Putamen (tissue), 1 donor: ENCODE measurements at regions not wholly inside any gene's neighbourhood (a gene's known extent, or its start where the extent isn't known, plus 50 kb on each side); places are given as distances from the start of the nearest gene placed in this dataset.
"Not testable (repeated sequence)": the region's sequence is repeated elsewhere in the genome, so short reads cannot be mapped to it uniquely, and the experiment has no call there.

Experiments
- DNase-seq: peaks from one replicate; pipeline ENCODE4 v3.0.0-alpha.2; 2016; ENCODE audit warnings: low spot score

DNA sequence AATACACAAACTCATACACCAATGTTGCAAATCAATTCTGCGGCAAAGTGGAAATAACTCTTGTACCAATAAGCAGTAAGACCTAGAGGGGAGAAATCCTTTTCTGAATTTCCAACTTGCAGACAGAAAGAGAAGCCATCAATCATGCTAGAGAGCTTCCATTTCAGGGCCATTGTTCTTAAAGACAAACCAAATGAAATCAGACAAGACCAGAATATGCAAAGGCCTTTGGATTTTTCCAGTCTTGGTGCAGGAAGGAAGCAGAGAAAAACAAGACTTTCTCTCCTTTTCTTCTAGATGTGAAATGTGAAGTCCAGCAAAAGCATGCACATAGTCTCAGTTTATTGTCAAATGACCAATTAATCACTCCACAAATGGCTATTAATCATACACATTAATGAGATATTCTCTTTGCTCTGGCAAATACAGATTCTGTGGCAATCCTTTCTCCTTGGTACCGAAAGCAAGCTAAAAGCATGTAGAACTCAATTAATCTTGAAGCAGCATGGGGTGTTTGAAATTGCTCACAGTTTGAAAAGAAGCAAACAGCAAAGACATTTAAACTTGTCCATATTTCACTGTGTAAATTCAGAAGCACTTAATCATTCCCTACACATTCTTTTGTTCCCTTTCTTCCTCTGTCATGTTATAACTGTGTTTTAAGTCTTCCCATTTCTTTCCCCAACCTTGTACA, 466.1 kb downstream of the GPAT3 start:
- DNase-seq = no peak

- DNase-seq = no peak
These were observed 460.3 kb downstream of the GPAT3 start for GRCh38 chr4:83996254-83996653.

- DNase-seq = no peak
These were observed 457.9 kb downstream of the GPAT3 start for GRCh38 chr4:83993774-83994173.

DNA sequence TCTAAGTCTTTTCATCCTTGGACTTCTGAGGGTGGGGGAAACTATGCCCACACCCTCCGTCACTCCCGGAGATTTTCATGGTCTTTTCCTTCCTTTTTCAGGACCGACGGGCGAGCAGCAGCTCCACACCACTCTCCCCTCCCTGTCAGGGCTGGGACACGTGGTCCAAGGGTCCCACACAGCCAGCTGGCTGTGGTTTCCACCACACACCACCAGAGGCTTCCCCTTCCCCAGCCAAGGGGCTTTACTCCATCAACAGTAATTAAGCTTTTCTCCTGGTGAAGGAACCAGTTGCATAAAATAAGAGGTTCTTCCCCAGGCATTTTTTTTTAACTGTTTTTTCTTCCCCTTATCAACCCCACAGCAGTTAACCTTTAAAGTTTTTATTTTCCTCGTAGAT, 453.9 kb downstream of the GPAT3 start:
- DNase-seq = no peak

GRCh38 chr4:83981156-83981555, 445.2 kb downstream of the GPAT3 start:
- DNase-seq = no peak

DNA sequence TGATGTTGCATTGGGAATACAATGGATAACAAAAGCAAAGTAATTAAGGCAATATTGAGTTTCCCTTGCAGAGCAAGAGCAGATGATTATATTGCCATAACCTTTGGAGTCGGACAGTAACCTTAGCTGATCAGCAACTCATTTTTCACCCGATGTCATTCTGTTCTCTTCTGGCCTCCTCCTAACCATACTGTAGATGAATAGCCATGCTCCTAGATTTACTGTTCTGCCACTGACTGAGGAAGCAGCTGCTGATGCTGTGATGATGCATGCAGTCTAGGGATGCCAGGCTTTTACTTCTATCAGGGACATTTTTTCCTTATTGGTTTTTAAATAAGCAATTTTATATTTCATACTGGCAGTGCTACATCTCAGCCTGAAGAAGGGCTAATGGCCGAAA, 443.9 kb downstream of the GPAT3 start:
- DNase-seq = no peak

- DNase-seq = no peak
These were observed 438.3 kb downstream of the GPAT3 start for GRCh38 chr4:83974111-83974780.

DNA sequence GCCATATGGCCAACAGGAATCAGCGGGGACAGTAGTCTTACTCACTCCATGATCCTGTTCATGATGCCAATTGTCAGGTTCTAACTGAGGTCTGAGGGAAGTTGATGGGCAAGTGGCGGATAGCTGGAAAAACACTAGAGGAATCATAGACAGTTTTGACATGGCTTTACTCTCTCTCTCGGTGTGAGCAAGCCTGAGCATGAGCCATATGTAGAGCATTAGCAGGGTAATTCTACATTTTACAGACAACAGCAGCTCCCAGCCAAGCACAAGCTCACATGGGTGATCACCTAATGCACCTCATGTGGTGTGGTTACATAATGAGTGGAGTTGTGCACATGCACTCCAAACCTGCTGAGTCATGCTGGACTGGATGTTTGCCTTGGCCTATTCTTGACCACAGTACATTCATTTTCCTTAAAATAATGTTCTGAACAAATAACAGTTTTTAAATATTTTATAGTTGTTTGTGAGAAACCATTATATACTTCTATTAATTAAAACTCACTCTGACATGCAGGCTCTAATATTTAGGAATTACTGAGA, 429.2 kb downstream of the GPAT3 start:
- DNase-seq = no peak

DNA sequence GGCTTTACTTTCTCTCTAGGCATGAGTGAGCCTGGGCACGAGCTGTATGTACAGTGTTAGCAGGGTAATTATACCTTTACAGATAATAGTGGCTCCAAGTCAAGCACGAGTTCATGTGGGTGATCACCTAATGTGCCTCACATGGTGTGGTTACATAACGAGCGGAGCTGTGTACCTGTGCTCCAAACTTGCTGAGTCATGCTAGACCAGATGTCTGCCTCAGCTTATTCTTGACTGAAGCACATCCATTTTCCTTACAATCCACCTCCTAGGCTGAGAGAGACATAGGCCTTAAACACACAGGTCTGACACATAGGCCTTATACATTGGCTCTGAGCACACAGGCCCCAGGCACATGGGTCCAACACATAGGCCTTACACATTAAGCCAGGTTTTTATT, 426.6 kb downstream of the GPAT3 start:
- no peak for DNase-seq

- DNase-seq = no peak
These were observed 425.7 kb downstream of the GPAT3 start for GRCh38 chr4:83961575-83961974.

GRCh38 chr4:83959160-83959559, 423.3 kb downstream of the GPAT3 start:
- no peak for DNase-seq

DNA sequence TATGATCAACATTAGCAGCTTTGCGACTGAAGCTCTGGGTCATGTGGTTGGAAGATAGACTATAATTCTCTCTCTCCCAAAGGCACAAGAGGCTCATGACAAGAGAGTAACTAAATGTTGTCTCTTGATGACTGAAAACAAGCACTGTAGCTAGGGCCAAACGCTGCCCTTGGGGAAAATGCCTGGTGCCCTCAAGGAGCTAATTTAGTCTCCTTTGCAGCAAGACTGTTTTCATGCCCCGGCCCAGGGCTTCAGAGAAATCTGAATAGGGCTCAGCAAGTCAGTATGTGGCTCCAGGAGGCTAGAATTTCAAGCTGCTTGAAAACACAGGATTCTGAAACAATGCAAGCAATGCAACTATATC, 411.9 kb downstream of the GPAT3 start:
- DNase-seq = no peak

GRCh38 chr4:83947125-83947829, 411.4 kb downstream of the GPAT3 start:
- DNase-seq = no peak

DNA sequence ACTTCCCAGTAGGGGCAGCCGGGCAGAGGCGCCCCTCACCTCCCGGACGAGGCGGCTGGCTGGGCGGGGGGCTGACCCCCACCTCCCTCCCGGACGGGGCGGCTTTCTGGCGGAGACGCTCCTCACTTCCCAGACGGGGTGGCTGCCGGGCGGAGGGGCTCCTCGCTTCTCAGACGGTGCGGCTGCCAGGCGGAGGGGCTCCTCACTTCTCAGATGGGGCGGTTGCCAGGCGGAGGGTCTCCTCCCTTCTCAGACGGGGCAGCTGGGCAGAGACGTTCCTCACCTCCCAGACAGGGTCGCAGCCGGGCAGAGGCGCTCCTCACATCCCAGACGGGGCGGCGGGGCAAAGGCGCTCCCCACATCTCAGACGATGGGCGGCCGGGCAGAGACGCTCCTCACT, 407.8 kb downstream of the GPAT3 start:
- not testable (repeated sequence) for DNase-seq

- DNase-seq = no peak
These were observed 397.0 kb downstream of the GPAT3 start for GRCh38 chr4:83932750-83933391.

DNA sequence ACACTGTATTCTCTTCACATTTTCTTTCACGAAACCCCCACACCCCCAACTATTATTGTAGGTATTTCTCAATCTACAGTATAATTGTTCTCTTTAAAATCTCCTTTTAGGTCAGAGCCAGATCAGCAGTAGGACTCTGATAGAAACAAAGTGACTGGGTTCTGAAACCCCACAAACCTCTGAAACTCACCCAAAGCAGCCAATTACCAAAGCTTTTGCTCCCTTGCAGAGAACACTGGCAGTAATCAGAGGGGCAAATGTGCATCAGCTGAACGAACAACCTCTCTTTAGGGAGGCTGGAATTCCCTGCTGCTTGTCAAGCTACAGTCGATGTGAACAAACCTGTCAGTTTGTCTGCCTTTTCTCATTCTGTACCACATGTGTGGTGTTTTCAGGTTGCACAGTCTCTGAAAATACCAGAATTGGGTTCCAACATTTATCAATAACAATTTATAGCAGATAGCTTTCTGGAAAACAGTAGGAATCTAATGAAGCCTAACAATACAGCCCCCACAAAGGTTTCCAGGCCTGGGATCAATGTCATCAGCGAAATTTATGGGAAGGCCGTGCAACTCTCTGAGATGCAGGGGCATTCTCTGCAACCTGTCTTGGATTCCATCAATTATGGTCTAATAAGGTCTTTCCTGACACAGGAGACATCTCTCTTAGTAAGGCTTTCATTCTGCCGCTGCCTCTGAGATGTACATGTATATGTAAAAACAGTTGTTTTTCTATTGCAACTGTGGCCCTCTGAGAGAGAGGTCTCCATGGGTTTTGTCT, 395.9 kb downstream of the GPAT3 start:
- DNase-seq = no peak

DNA sequence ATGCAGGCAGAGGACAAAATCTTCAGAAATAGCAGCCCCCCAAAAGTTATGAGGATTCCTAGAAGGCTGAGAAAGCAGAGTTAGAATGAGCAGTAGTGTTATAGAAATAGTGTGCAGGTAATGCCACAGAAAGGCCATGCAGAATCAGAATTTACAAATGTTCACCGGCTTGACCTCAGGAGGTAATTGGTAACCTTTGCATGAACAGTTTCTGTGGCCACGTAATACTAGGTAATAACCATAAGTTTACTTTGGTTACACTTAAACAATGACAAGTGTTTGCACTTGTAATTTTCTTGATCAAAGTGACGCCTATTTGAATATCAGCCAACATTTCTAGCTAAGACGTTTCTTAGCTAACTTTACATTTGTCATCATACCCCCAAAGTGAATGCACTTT, 393.6 kb downstream of the GPAT3 start:
- no peak for DNase-seq

GRCh38 chr4:83926950-83927349, 391.0 kb downstream of the GPAT3 start:
- no peak for DNase-seq

- DNase-seq = no peak
These were observed 387.4 kb downstream of the GPAT3 start for GRCh38 chr4:83923341-83923740.

- no peak for DNase-seq
These were observed 386.5 kb downstream of the GPAT3 start for GRCh38 chr4:83922402-83922801.

- DNase-seq = no peak
These were observed 385.2 kb downstream of the GPAT3 start for GRCh38 chr4:83921124-83921523.

GRCh38 chr4:83920375-83920774, 384.5 kb downstream of the GPAT3 start:
- no peak for DNase-seq
